HepG2 (cell line): ENCODE measurements at regions not wholly inside any gene's neighbourhood (a gene's known extent, or its start where the extent isn't known, plus 50 kb on each side); places are given as distances from the start of the nearest gene placed in this dataset.

Experiments used
- ATAC-seq: fragments of 200-7000 bp; cut with Tn5 transposase; 3 replicates; pipeline ENCODE4 v1.9.1; 2020; ENCODE audit warnings: mild to moderate bottlenecking, moderate library complexity
- BruUV-seq: library from RNA; stranded (reverse); fragments of 400-500 nt; replicated peaks from 2 replicates; lab custom pipeline; 2021; lab: Mats Ljungman, UMichigan
- CTCF ChIA-PET: fragments of 300-600 bp; formaldehyde crosslinking; extraction: SDS; loops from one replicate; lab custom pipeline; 2021; ENCODE audit warnings: low total read pairs, inconsistent platforms, low intra/inter-chr PET ratio; lab: Yijun Ruan, JAX
- POLR2A ChIA-PET: fragments of 350-600 bp; sonication (Branson Sonifier 250); formaldehyde crosslinking; loops from one replicate; lab custom pipeline; 2020; ENCODE audit warnings: antibody characterized with exemption, inconsistent platforms; lab: Yijun Ruan, JAX
- DNase-seq: peaks from one replicate; pipeline ENCODE4 v3.0.0-alpha.2; 2015; ENCODE audit warnings: low spot score
- FAIRE-seq: peaks from 3 replicates; lab custom pipeline; 2011; peaks lifted over from hg19 to GRCh38; lab: Jason Lieb, UNC
- H2AFZ ChIP-seq: one replicate; pipeline ENCODE4 v1.6.1; 2011; ENCODE audit warnings: low read length, inconsistent platforms
- H3K27ac ChIP-seq: fragments of 300-600 bp; 3 replicates; pipeline ENCODE4 v1.8.0; 2011; ENCODE audit warnings: mixed run types, mild to moderate bottlenecking, mixed read lengths, low read length, inconsistent platforms; ENCODE audit not compliant: insufficient read depth; ENCODE audit errors: extremely low read length
- H3K27me3 ChIP-seq, 2 experiments: fragments of 200-600 bp in 1 of 2; 2 replicates in 1 of 2; 3 replicates in 1 of 2; pipeline versions ENCODE4 v1.6.0 to v1.8.0; 2011; ENCODE audit warnings: low read length in 2 of 2, mild to moderate bottlenecking in 2 of 2, moderate library complexity in 2 of 2, inconsistent platforms in 1 of 2; ENCODE audit not compliant: insufficient read depth in 2 of 2, control insufficient read depth in 1 of 2
- H3K36me3 ChIP-seq, 2 experiments: fragments of 200-600 bp in 1 of 2; replicated peaks in 1 of 2; 2 replicates in 1 of 2; 3 replicates in 1 of 2; pipeline versions ENCODE4 v1.5.1 to v1.8.0; 2011; ENCODE audit warnings: low read length in 2 of 2, inconsistent platforms in 1 of 2; ENCODE audit not compliant: insufficient read depth in 2 of 2, control insufficient read depth in 1 of 2
- H3K4me1 ChIP-seq: 2 replicates; pipeline ENCODE4 v1.5.1; 2012; ENCODE audit warnings: low read length, inconsistent platforms; ENCODE audit not compliant: insufficient read depth
- H3K4me2 ChIP-seq: 2 replicates; pipeline ENCODE4 v1.6.0; 2011; ENCODE audit warnings: low read depth, low read length, inconsistent platforms
- H3K4me3 ChIP-seq, 3 experiments: fragments of 200-600 bp in 1 of 3; sonication (generic), shearing (Covaris generic) in 1 of 3; replicated peaks in 1 of 3; 2 replicates each; pipeline ENCODE4 v1.5.1; 2011 to 2016; ENCODE audit warnings: low read length in 3 of 3, inconsistent platforms in 2 of 3, low read depth in 2 of 3, mild to moderate bottlenecking in 2 of 3, control low read depth in 1 of 3, mixed read lengths in 1 of 3; ENCODE audit not compliant: insufficient read depth in 1 of 3
- H3K79me2 ChIP-seq: one replicate; pipeline ENCODE4 v1.6.1; 2011; ENCODE audit warnings: low read length, inconsistent platforms; ENCODE audit not compliant: insufficient read depth
- H3K9ac ChIP-seq: 2 replicates; pipeline ENCODE4 v1.6.0; 2011; ENCODE audit warnings: mild to moderate bottlenecking, low read depth, low read length, inconsistent platforms; ENCODE audit not compliant: insufficient read depth
- H3K9me3 ChIP-seq: 2 replicates; pipeline ENCODE4 v1.5.1; 2012; ENCODE audit warnings: mild to moderate bottlenecking, low read length
- H4K20me1 ChIP-seq: 2 replicates; pipeline ENCODE4 v1.6.0; 2011; ENCODE audit warnings: inconsistent platforms, mild to moderate bottlenecking, low read length, moderate library complexity; ENCODE audit not compliant: insufficient read depth
- CREM ChIP-seq, 2 experiments: sonication (generic) in 1 of 2; formaldehyde crosslinking in 1 of 2; IDR thresholded peaks; 2 replicates each; pipeline versions ENCODE4 v1.4.0 to v1.6.1; 2016 to 2020; ENCODE audit warnings: antibody characterized with exemption in 1 of 2, mild to moderate bottlenecking in 1 of 2, missing genetic modification reagents in 1 of 2
- ELF4 ChIP-seq: sonication (generic); formaldehyde crosslinking; IDR thresholded peaks from 2 replicates; pipeline ENCODE4 v1.5.0; 2020; ENCODE audit warnings: missing genetic modification reagents, mild to moderate bottlenecking, moderate library complexity, borderline replicate concordance
- PRPF4 ChIP-seq: fragments of 200-400 bp; formaldehyde crosslinking; IDR thresholded peaks from 2 replicates; pipeline ENCODE4 v1.6.1; 2016; ENCODE audit warnings: low read length, low read depth; ENCODE audit not compliant: poor library complexity, severe bottlenecking
- RBM39 ChIP-seq: fragments of 200-400 bp; formaldehyde crosslinking; IDR thresholded peaks from one replicate; pipeline ENCODE4 v1.6.1; 2018; ENCODE audit warnings: antibody characterized with exemption, mild to moderate bottlenecking, low read depth, low read length; ENCODE audit not compliant: poor library complexity, severe bottlenecking
- ZNF317 ChIP-seq: sonication (generic); formaldehyde crosslinking; IDR thresholded peaks from 2 replicates; pipeline ENCODE4 v1.5.0; 2020; ENCODE audit warnings: mild to moderate bottlenecking, missing genetic modification reagents
- ZNF460 ChIP-seq: sonication (generic); formaldehyde crosslinking; IDR thresholded peaks from 2 replicates; pipeline ENCODE4 v1.5.1; 2020; ENCODE audit warnings: missing genetic modification reagents, mild to moderate bottlenecking, borderline replicate concordance
- ZNF780A ChIP-seq: sonication (generic); formaldehyde crosslinking; IDR thresholded peaks from 2 replicates; pipeline ENCODE4 v1.8.0; 2022; ENCODE audit warnings: mild to moderate bottlenecking, missing genetic modification reagents, moderate library complexity
- ZNF883 ChIP-seq: sonication (generic); formaldehyde crosslinking; IDR thresholded peaks from 2 replicates; pipeline ENCODE4 v1.5.1; 2020; ENCODE audit warnings: mild to moderate bottlenecking, missing genetic modification reagents; ENCODE audit errors: not compliant biosample characterization
- WGBS: methylation state at CpG from one replicate; pipeline ENCODE4 v1.1.6; 2017; ENCODE audit warnings: low lambda C conversion rate; 5-methylcytosine and 5-hydroxymethylcytosine counted together
- in situ Hi-C: cut with HindIII; loops from 2 replicates; pipeline ENCODE4 v1.10.0; 2017; ENCODE audit warnings: low pct_unique_long_range_greater_than_20kb; ENCODE audit not compliant: extremely low pct_ligation_motif_present
- intact Hi-C: fragments of 100-400 bp; cut with micrococcal nuclease; formaldehyde crosslinking; loops from one replicate; pipeline ENCODE4 v1.10.0; 2022; ENCODE audit not compliant: unreplicated experiment
- TF ChIP-seq, protein P1 (sequence below): sonication (generic); formaldehyde crosslinking; IDR thresholded peaks from 2 replicates; pipeline ENCODE4 v1.5.1; 2020; ENCODE audit warnings: missing genetic modification reagents, mild to moderate bottlenecking, borderline replicate concordance
- TF ChIP-seq, protein P2 (sequence below): conservative IDR thresholded peaks from 2 replicates; pipeline ENCODE4 v1.6.1; 2018; ENCODE audit warnings: missing genetic modification reagents

DNA sequence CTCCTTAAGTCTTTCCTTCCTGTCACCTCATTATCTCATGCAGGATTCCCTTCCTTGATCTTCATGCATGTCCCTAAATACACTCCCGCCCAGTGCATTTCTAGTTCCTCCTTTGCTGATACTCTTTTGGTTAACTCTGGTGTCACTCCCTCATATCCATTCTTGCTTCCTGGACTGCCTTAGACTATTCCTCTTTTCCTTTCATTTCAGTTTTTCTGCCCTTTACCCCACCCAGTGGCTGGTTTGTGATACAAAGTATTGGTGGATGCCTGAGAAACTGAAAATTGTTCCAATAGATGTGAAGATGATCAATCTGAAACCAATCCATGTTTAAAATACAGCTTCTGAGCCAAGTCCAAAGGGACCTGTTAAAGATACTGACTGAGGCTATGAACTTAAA lies 553.8 kb upstream of the CAMK1G start (continued):
- TF ChIP-seq, protein P1, sequence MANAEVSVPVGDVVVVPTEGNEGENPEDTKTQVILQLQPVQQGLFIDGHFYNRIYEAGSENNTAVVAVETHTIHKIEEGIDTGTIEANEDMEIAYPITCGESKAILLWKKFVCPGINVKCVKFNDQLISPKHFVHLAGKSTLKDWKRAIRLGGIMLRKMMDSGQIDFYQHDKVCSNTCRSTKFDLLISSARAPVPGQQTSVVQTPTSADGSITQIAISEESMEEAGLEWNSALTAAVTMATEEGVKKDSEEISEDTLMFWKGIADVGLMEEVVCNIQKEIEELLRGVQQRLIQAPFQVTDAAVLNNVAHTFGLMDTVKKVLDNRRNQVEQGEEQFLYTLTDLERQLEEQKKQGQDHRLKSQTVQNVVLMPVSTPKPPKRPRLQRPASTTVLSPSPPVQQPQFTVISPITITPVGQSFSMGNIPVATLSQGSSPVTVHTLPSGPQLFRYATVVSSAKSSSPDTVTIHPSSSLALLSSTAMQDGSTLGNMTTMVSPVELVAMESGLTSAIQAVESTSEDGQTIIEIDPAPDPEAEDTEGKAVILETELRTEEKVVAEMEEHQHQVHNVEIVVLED (CRISPR knock-in tag) = no peak
- TF ChIP-seq ZNF780A (CRISPR knock-in tag) (no peak), ZNF317 (CRISPR knock-in tag) (no peak), RBM39 (no peak)
- TF ChIP-seq, protein P2, sequence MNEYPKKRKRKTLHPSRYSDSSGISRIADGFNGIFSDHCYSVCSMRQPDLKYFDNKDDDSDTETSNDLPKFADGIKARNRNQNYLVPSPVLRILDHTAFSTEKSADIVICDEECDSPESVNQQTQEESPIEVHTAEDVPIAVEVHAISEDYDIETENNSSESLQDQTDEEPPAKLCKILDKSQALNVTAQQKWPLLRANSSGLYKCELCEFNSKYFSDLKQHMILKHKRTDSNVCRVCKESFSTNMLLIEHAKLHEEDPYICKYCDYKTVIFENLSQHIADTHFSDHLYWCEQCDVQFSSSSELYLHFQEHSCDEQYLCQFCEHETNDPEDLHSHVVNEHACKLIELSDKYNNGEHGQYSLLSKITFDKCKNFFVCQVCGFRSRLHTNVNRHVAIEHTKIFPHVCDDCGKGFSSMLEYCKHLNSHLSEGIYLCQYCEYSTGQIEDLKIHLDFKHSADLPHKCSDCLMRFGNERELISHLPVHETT = no peak

DNA sequence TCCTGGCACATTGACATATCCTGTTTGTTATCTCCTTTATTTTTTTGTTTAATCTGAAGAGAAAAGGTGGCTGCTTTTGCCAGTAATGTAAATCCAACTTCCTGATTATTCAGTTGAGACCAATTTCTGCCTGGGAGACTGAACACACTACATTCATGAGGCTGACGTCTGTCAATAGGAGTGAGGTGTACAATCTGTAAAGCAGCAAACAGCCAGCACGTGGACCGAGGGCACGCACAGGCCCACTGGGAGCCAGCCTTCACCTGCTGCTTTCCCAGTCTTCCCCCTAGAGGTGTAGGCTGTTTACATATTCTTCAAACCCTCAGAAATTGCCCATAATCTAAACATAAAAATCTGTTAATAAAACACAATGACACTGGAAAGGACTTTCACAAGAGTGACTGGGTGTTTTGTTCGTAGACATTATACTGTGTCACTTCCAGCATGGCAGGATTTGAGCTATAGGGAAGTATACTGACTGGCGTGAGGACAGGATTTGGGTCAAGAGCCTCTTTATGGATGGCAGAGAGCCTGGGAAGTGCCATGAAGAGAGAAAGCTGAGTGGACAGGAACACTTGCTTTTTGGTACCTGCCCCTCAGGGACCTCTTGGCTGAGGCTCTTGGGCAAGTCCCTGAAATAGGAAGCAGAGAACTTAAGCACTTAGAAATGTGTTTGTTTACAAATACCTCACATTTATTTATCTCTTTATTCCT lies 552.9 kb upstream of the CAMK1G start:
- H3K4me2 ChIP-seq = no peak overlapping the region
- no peak overlapping the region for H2AFZ ChIP-seq
- no peaks in the 10 kb centered on the region for H4K20me1 ChIP-seq
- in situ Hi-C loops = no loop called here
- no peaks in the 10 kb centered on the region for H3K4me1 ChIP-seq
- H3K9ac ChIP-seq = no peak overlapping the region
- peaks cover 15% of the 10 kb centered on the region; the same call in 1 of the 2 replicates for H3K9me3 ChIP-seq
- no TSS peak for BruUV-seq
- H3K27me3 ChIP-seq = no peaks in the 10 kb centered on the region
- ATAC-seq (no peak), DNase-seq (no peak), FAIRE-seq (no peak)
- CTCF ChIA-PET = no interaction called here
- no peak overlapping the region for H3K27ac ChIP-seq
- TF ChIP-seq PRPF4 (no peak), ZNF460 (CRISPR knock-in tag) (no peak), ELF4 (CRISPR knock-in tag) (no peak), CREM (IDR thresholded peaks at IDR 0.05) (no peak), CREM (CRISPR knock-in tag; IDR thresholded peaks at IDR 0.05) (no peak), ZNF883 (CRISPR knock-in tag) (no peak)
- POLR2A ChIA-PET = no interaction called here
- 36% methylated on average over 6 of the region's 6 CpGs for WGBS
- no peak overlapping the region for H3K4me3 ChIP-seq
- H3K36me3 ChIP-seq = no peaks in the 10 kb centered on the region
- no peaks in the 10 kb centered on the region for H3K79me2 ChIP-seq
- intact Hi-C loops = no loop called here
